Caco-2 (cell line): ENCODE measurements at regions not wholly inside any gene's neighbourhood (a gene's known extent, or its start where the extent isn't known, plus 50 kb on each side); places are given as distances from the start of the nearest gene placed in this dataset.

Source experiments
- BruUV-seq: library from RNA; stranded (reverse); fragments of 400-500 nt; replicated peaks from 2 replicates; lab custom pipeline; 2021; lab: Mats Ljungman, UMichigan
- CTCF ChIA-PET: fragments of 300-600 bp; sonication (Branson Sonifier 250); formaldehyde crosslinking; loops from one replicate; lab custom pipeline; 2022; ENCODE audit warnings: antibody characterized with exemption; lab: Charles Lee
- POLR2A ChIA-PET: fragments of 300-600 bp; sonication (Branson Sonifier 250); formaldehyde crosslinking; loops from one replicate; lab custom pipeline; 2022; ENCODE audit warnings: antibody characterized with exemption; lab: Charles Lee
- DNase-seq, 2 experiments: peaks; one replicate each; pipeline versions ENCODE4 v3.0.0 to v3.0.0-alpha.2; 2020 to 2022
- H3K27me3 ChIP-seq: replicated peaks from 2 replicates; pipeline ENCODE4 v1.6.0; 2011; ENCODE audit warnings: low read length; ENCODE audit not compliant: control insufficient read depth, insufficient read depth
- H3K36me3 ChIP-seq: 2 replicates; pipeline ENCODE4 v1.5.1; 2011; ENCODE audit warnings: low read length; ENCODE audit not compliant: control insufficient read depth, insufficient read depth
- H3K4me1 ChIP-seq: fragments of 250-450 bp; sonication (Bioruptor Pico); 2 replicates; pipeline ENCODE4 v1.5.1; 2020; ENCODE audit warnings: mild to moderate bottlenecking
- H3K4me3 ChIP-seq: 2 replicates; pipeline ENCODE4 v1.5.1; 2011; ENCODE audit warnings: low read depth, mild to moderate bottlenecking, control low read depth, low read length
- H3K9me3 ChIP-seq: fragments of 250-450 bp; sonication (Bioruptor Pico); 2 replicates; pipeline ENCODE4 v1.5.1; 2020; ENCODE audit warnings: mild to moderate bottlenecking, moderate library complexity
- H3K27ac Mint-ChIP-seq: one replicate; pipeline ENCODE4 v1.8.0; 2022; ENCODE audit warnings: mixed read lengths; ENCODE audit not compliant: unreplicated experiment
- H3K27me3 Mint-ChIP-seq: one replicate; pipeline ENCODE4 v1.8.0; 2022; ENCODE audit warnings: mixed read lengths; ENCODE audit not compliant: insufficient read depth, unreplicated experiment
- H3K36me3 Mint-ChIP-seq: one replicate; pipeline ENCODE4 v1.8.0; 2022; ENCODE audit warnings: mild to moderate bottlenecking, mixed read lengths; ENCODE audit not compliant: insufficient read depth, unreplicated experiment
- H3K4me1 Mint-ChIP-seq: one replicate; pipeline ENCODE4 v1.8.0; 2022; ENCODE audit warnings: low read depth, mixed read lengths; ENCODE audit not compliant: unreplicated experiment
- H3K4me3 Mint-ChIP-seq: one replicate; pipeline ENCODE4 v1.8.0; 2022; ENCODE audit warnings: mild to moderate bottlenecking, moderate library complexity, mixed read lengths; ENCODE audit not compliant: unreplicated experiment
- H3K9me3 Mint-ChIP-seq: one replicate; pipeline ENCODE4 v1.8.0; 2022; ENCODE audit warnings: mixed read lengths; ENCODE audit not compliant: unreplicated experiment
- intact Hi-C: fragments of 100-400 bp; cut with micrococcal nuclease; formaldehyde crosslinking; loops from one replicate; pipeline ENCODE4 v1.10.0; 2022; ENCODE audit not compliant: unreplicated experiment
- TF ChIP-seq, protein P1 (sequence below), 2 experiments: fragments of 200-600 bp in 1 of 2; IDR thresholded peaks; 1 replicate in 1 of 2; 2 replicates in 1 of 2; pipeline versions ENCODE4 v1.5.1 to v1.8.0; 2011 to 2022; ENCODE audit warnings: antibody characterized with exemption in 1 of 2, control low read depth in 1 of 2, inconsistent platforms in 1 of 2, low read depth in 1 of 2, low read length in 1 of 2, mild to moderate bottlenecking in 1 of 2, moderate library complexity in 1 of 2; ENCODE audit not compliant: insufficient read depth in 1 of 2, severe bottlenecking in 1 of 2, unreplicated experiment in 1 of 2

DNA sequence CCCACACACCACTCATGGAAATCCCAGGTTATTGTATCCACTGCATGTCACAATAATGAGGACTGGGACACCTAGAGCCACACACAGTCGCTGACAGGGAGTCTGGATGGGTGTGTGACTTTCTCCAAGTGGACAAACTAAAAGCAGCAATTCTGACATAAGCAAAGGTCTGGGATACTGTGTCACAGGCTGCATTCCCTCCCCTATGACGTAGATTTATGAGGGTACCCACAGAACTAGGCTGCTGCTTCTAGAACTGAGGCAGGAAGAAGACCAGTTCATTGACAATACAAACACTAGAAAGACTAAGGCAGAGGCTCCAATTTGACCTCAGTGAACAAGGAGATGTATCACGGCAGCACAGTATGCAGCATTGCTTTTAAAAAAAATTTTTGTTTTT is 63.6 kb upstream of the TBCA start:
- H3K36me3 ChIP-seq, result no peaks in the 10 kb centered on the region
- TF ChIP-seq, protein P1, sequence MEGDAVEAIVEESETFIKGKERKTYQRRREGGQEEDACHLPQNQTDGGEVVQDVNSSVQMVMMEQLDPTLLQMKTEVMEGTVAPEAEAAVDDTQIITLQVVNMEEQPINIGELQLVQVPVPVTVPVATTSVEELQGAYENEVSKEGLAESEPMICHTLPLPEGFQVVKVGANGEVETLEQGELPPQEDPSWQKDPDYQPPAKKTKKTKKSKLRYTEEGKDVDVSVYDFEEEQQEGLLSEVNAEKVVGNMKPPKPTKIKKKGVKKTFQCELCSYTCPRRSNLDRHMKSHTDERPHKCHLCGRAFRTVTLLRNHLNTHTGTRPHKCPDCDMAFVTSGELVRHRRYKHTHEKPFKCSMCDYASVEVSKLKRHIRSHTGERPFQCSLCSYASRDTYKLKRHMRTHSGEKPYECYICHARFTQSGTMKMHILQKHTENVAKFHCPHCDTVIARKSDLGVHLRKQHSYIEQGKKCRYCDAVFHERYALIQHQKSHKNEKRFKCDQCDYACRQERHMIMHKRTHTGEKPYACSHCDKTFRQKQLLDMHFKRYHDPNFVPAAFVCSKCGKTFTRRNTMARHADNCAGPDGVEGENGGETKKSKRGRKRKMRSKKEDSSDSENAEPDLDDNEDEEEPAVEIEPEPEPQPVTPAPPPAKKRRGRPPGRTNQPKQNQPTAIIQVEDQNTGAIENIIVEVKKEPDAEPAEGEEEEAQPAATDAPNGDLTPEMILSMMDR (IDR thresholded peaks at IDR 0.05; ENCODE audit: insufficient read depth in 1 of 2, low read depth in 1 of 2, low read length in 1 of 2, severe bottlenecking in 1 of 2, unreplicated experiment in 1 of 2), result no peak
- H3K4me3 Mint-ChIP-seq, result no peak overlapping the region
- no peaks in the 10 kb centered on the region for H3K4me1 ChIP-seq
- no peaks in the 10 kb centered on the region for H3K9me3 ChIP-seq
- H3K27me3 ChIP-seq, result no peaks in the 10 kb centered on the region; the same call in 1 of the 2 replicates
- BruUV-seq, result no TSS peak
- no peak overlapping the region for H3K27ac Mint-ChIP-seq
- intact Hi-C loops, result no loop called here
- peaks cover 9% of the 10 kb centered on the region for H3K27me3 Mint-ChIP-seq
- H3K9me3 Mint-ChIP-seq, result no peaks in the 10 kb centered on the region
- H3K4me1 Mint-ChIP-seq, result no peaks in the 10 kb centered on the region
- ChIA-PET POLR2A (no interaction called here), CTCF (no interaction called here)
- H3K4me3 ChIP-seq, result no peak overlapping the region
- no peaks in the 10 kb centered on the region for H3K36me3 Mint-ChIP-seq
- DNase-seq, result no peak

DNA sequence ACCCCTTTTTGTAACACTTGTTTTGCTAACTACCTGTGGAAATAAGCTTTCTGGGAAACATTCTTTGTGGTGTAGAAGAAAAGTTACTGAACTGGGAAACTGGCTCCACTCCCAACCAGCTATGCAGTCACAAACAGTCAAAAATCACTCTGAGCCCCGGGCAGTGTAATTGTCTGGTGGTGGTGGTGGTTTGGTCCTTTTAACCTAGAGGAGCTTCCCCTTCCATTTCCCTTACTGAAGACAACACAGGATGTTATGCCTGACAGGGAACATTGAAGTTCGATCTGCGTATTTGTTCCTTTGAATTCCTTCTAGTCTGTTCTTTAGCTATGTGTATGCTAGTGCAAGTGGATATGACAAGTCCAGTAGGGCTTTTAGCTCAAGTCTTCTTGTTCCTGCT is 56.8 kb upstream of the TBCA start:
- no peak overlapping the region for H3K27ac Mint-ChIP-seq
- intact Hi-C loops, result loop anchor here (5.0 kb wide), 1 partner anchor 51 kb away; no protein-coding TSS in a partner anchor
- H3K4me3 ChIP-seq, result no peak overlapping the region
- no peaks in the 10 kb centered on the region for H3K27me3 ChIP-seq
- H3K9me3 ChIP-seq, result no peaks in the 10 kb centered on the region
- no peaks in the 10 kb centered on the region for H3K9me3 Mint-ChIP-seq
- no peaks in the 10 kb centered on the region for H3K4me1 ChIP-seq
- H3K36me3 ChIP-seq, result no peaks in the 10 kb centered on the region
- DNase-seq, result no peak
- TF ChIP-seq, protein P1 (IDR thresholded peaks at IDR 0.05; ENCODE audit: insufficient read depth in 1 of 2, low read depth in 1 of 2, low read length in 1 of 2, severe bottlenecking in 1 of 2, unreplicated experiment in 1 of 2), result no peak
- CTCF ChIA-PET, result no interaction called here
- no peak overlapping the region for H3K4me3 Mint-ChIP-seq
- H3K4me1 Mint-ChIP-seq, result no peaks in the 10 kb centered on the region
- peaks cover 13% of the 10 kb centered on the region for H3K27me3 Mint-ChIP-seq
- POLR2A ChIA-PET, result no interaction called here
- no peaks in the 10 kb centered on the region for H3K36me3 Mint-ChIP-seq
- BruUV-seq, result no TSS peak

DNA sequence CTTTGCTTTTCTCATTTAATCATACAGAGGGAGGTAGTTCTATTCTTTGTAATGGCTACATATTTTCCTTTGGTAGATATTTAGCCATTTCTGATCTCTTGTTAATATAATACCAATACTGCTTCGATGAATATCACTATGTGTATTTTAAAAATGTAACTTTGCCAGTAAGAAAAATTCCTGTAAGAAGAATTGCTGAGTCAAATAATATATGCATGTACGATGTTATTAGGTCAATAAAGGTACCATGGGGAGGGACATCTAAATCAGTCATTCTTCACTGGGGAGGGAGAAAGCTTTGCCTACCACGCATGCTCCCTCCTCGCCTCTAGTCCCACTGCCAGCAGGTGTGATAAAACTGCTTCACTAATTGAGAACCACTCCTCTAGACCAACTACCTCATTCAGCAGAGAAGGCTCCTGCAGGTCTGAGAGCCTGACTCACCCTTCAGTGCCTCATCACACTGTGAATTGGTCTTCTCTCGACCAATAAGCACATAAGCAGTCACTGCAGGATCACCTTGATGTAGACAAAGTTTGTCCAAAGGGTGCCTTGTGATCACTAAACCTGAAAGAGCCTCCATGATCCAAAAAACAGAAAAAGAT is 56.1 kb upstream of the TBCA start:
- H3K27me3 ChIP-seq, result no peaks in the 10 kb centered on the region
- H3K4me3 ChIP-seq, result no peak overlapping the region
- TF ChIP-seq, protein P1 (IDR thresholded peaks at IDR 0.05; ENCODE audit: insufficient read depth in 1 of 2, low read depth in 1 of 2, low read length in 1 of 2, severe bottlenecking in 1 of 2, unreplicated experiment in 1 of 2), result no peak
- no peaks in the 10 kb centered on the region for H3K4me1 ChIP-seq
- ChIA-PET POLR2A (no interaction called here), CTCF (no interaction called here)
- H3K9me3 ChIP-seq, result no peaks in the 10 kb centered on the region
- H3K27ac Mint-ChIP-seq, result no peak overlapping the region
- no peaks in the 10 kb centered on the region for H3K9me3 Mint-ChIP-seq
- intact Hi-C loops, result loop anchor here (5.0 kb wide), 1 partner anchor 50 kb away; no protein-coding TSS in a partner anchor
- no peaks in the 10 kb centered on the region for H3K36me3 ChIP-seq
- no peak for DNase-seq
- peaks cover 13% of the 10 kb centered on the region for H3K27me3 Mint-ChIP-seq
- BruUV-seq, result no TSS peak
- no peaks in the 10 kb centered on the region for H3K36me3 Mint-ChIP-seq
- H3K4me3 Mint-ChIP-seq, result no peak overlapping the region
- H3K4me1 Mint-ChIP-seq, result no peaks in the 10 kb centered on the region
